DND-41 (cell line): ENCODE measurements at regions not wholly inside any gene's neighbourhood (a gene's known extent, or its start where the extent isn't known, plus 50 kb on each side); places are given as distances from the start of the nearest gene placed in this dataset.

Experiments
- ATAC-seq: fragments of 200-7000 bp; cut with Tn5 transposase; 3 replicates; pipeline ENCODE4 v1.9.1; 2021; ENCODE audit warnings: low read depth; ENCODE audit not compliant: insufficient read depth
- DNase-seq: peaks from one replicate; pipeline ENCODE4 v3.0.0-alpha.2; 2020
- H2AFZ ChIP-seq: 2 replicates; pipeline ENCODE4 v1.6.0; 2012; ENCODE audit warnings: low read depth, low read length
- H3K27ac ChIP-seq: 2 replicates; pipeline ENCODE4 v1.5.1; 2012; ENCODE audit warnings: low read length, inconsistent platforms
- H3K27me3 ChIP-seq: fragments of 200-600 bp; sonication (generic); 2 replicates; pipeline ENCODE4 v1.6.0; 2012; ENCODE audit warnings: low read length, mild to moderate bottlenecking, inconsistent platforms; ENCODE audit not compliant: insufficient read depth, poor library complexity
- H3K36me3 ChIP-seq: 2 replicates; pipeline ENCODE4 v1.5.1; 2012; ENCODE audit warnings: low read length, inconsistent platforms; ENCODE audit not compliant: insufficient read depth
- H3K4me1 ChIP-seq: 2 replicates; pipeline ENCODE4 v1.5.1; 2012; ENCODE audit warnings: mild to moderate bottlenecking, low read length; ENCODE audit not compliant: insufficient read depth
- H3K4me2 ChIP-seq: 2 replicates; pipeline ENCODE4 v1.6.0; 2012; ENCODE audit warnings: mild to moderate bottlenecking, moderate library complexity, low read length, inconsistent platforms; ENCODE audit not compliant: insufficient read depth
- H3K4me3 ChIP-seq, 2 experiments: fragments of 200-600 bp in 1 of 2; shearing (Covaris generic) in 1 of 2; 2 replicates each; pipeline ENCODE4 v1.5.1; 2012 to 2016; ENCODE audit warnings: inconsistent platforms in 2 of 2, low read length in 2 of 2, mild to moderate bottlenecking in 2 of 2, low read depth in 1 of 2, moderate library complexity in 1 of 2
- H3K79me2 ChIP-seq: 2 replicates; pipeline ENCODE4 v1.6.0; 2012; ENCODE audit warnings: low read length, inconsistent platforms; ENCODE audit not compliant: insufficient read depth
- H3K9ac ChIP-seq: 2 replicates; pipeline ENCODE4 v1.6.0; 2012; ENCODE audit warnings: low read depth, mild to moderate bottlenecking, inconsistent platforms, low read length, moderate library complexity
- H3K9me3 ChIP-seq: 2 replicates; pipeline ENCODE4 v1.5.1; 2012; ENCODE audit warnings: low read length, moderate library complexity, mild to moderate bottlenecking, inconsistent platforms; ENCODE audit not compliant: insufficient read depth, severe bottlenecking
- H4K20me1 ChIP-seq: 2 replicates; pipeline ENCODE4 v1.6.0; 2012; ENCODE audit warnings: low read length; ENCODE audit not compliant: insufficient read depth
- EZH2 ChIP-seq: IDR thresholded peaks from 3 replicates; pipeline ENCODE4 v1.6.1; 2012; ENCODE audit warnings: borderline replicate concordance, low read depth, mild to moderate bottlenecking, moderate library complexity, low read length, inconsistent platforms; ENCODE audit not compliant: severe bottlenecking
- TF ChIP-seq, protein P1 (sequence below): IDR thresholded peaks from 2 replicates; pipeline ENCODE4 v1.5.1; 2012; ENCODE audit warnings: borderline replicate concordance, low read length, moderate library complexity, mild to moderate bottlenecking; ENCODE audit not compliant: poor library complexity, severe bottlenecking; ENCODE audit errors: extremely low read depth

DNA sequence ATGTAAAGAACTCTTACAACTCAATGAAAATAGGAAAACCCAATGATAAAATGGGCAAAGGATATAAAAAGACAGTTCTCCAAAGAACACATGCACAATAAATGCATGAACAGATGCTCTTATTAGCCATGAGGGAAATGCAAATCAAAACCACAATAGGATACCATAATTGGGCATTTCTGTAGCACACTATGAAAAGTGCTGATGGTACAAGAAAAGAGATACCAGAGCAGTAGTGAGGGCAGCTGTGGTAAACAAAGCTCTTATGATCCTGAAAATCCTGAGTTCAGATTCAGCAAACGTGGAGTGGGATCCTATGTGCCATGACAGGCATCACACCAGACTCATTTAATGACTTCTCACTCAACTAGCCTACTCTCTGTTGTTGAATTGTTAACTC is 96.7 kb upstream of the SLC25A13 start:
- TF ChIP-seq EZH2, result no peak
- TF ChIP-seq, protein P1, sequence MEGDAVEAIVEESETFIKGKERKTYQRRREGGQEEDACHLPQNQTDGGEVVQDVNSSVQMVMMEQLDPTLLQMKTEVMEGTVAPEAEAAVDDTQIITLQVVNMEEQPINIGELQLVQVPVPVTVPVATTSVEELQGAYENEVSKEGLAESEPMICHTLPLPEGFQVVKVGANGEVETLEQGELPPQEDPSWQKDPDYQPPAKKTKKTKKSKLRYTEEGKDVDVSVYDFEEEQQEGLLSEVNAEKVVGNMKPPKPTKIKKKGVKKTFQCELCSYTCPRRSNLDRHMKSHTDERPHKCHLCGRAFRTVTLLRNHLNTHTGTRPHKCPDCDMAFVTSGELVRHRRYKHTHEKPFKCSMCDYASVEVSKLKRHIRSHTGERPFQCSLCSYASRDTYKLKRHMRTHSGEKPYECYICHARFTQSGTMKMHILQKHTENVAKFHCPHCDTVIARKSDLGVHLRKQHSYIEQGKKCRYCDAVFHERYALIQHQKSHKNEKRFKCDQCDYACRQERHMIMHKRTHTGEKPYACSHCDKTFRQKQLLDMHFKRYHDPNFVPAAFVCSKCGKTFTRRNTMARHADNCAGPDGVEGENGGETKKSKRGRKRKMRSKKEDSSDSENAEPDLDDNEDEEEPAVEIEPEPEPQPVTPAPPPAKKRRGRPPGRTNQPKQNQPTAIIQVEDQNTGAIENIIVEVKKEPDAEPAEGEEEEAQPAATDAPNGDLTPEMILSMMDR, result no peak
- Histone ChIP-seq H3K4me2 (no peak overlapping the region), H3K27ac (no peak overlapping the region), H3K79me2 (no peaks in the 10 kb centered on the region), H3K4me3 (no peak overlapping the region), H3K27me3 (no peaks in the 10 kb centered on the region), H3K4me1 (no peaks in the 10 kb centered on the region), H4K20me1 (no peaks in the 10 kb centered on the region), H3K9ac (no peak overlapping the region), H2AFZ (no peak overlapping the region), H3K36me3 (no peaks in the 10 kb centered on the region), H3K9me3 (no peaks in the 10 kb centered on the region)
- no peak for DNase-seq
- no peak for ATAC-seq

DNA sequence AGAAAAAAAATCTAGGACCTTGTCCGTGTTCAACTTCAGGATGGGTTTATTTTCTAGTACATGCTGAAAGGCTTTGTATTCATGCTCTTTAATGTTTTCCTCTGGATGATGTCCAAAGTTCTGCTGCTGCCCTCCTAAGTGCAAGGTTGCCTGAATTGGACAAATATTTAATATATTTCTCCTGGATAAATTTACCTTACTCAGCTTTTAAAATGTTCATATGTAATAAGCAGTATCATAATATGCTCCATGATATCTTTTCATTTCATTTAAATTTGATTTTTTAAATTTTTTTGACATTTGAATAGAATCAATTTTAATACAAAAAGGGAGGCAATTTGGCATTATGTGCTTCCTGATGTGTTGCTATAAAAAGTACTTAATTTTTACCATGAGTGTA is 95.9 kb upstream of the SLC25A13 start:
- Histone ChIP-seq H3K36me3 (no peaks in the 10 kb centered on the region), H4K20me1 (no peaks in the 10 kb centered on the region), H3K9ac (no peak overlapping the region), H3K4me3 (no peak overlapping the region), H3K27me3 (no peaks in the 10 kb centered on the region), H3K4me1 (no peaks in the 10 kb centered on the region), H2AFZ (no peak overlapping the region), H3K79me2 (no peaks in the 10 kb centered on the region), H3K9me3 (no peaks in the 10 kb centered on the region), H3K4me2 (no peak overlapping the region), H3K27ac (no peak overlapping the region)
- no peak for ATAC-seq
- TF ChIP-seq, protein P1, result no peak
- no peak for TF ChIP-seq EZH2
- DNase-seq, result no peak

DNA sequence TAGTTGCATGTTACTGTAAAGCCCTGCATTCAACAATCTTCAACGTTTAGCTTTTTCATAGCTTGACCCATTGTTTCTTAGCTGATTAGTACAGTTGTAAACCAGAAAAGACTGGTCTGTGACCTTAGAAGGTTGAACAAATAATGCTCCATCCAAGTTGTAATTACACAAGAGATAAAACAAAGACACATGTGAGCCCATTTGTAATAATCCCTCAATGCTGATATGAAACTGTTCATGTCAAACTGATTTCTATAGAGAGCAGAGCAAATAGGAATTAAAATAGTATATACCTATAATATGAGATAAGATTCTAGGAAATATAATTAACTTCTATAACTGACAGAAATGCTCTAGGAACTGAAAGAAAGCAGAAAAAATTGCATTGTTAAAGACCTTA is 94.7 kb upstream of the SLC25A13 start:
- H3K79me2 ChIP-seq, result no peaks in the 10 kb centered on the region
- no peak for DNase-seq
- no peak overlapping the region for H3K4me3 ChIP-seq
- no peaks in the 10 kb centered on the region for H3K27me3 ChIP-seq
- H3K4me1 ChIP-seq, result no peaks in the 10 kb centered on the region
- no peak for ATAC-seq
- no peak for TF ChIP-seq EZH2
- TF ChIP-seq, protein P1, result no peak
- no peak overlapping the region for H3K4me2 ChIP-seq
- H3K36me3 ChIP-seq, result no peaks in the 10 kb centered on the region
- no peak overlapping the region for H3K9ac ChIP-seq
- no peak overlapping the region for H3K27ac ChIP-seq
- H2AFZ ChIP-seq, result no peak overlapping the region
- no peaks in the 10 kb centered on the region for H3K9me3 ChIP-seq
- H4K20me1 ChIP-seq, result no peaks in the 10 kb centered on the region

DNA sequence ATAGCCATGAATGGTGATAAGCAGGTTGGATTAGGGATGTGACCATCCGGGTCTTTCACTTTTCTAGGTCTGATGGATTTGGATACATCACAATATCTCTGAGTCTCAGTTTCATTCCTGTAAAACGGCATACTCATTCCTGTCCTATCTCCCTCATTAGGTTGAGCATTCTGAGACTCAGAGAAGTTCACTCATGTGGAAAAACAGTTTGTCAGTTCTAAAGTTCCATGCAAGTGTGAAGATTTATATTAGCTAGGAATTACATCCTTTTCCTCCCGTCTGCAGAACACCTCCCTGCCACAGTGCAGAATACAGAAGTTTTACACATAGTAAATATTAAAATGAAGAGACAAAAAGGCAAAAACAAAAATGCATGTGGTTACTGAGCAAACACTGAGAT is 94.2 kb upstream of the SLC25A13 start:
- H3K4me2 ChIP-seq, result no peak overlapping the region
- H3K9me3 ChIP-seq, result no peaks in the 10 kb centered on the region
- H3K27ac ChIP-seq, result no peak overlapping the region
- H3K79me2 ChIP-seq, result no peaks in the 10 kb centered on the region
- no peak for DNase-seq
- no peak overlapping the region for H3K4me3 ChIP-seq
- no peaks in the 10 kb centered on the region for H3K36me3 ChIP-seq
- TF ChIP-seq EZH2, result no peak
- TF ChIP-seq, protein P1, result no peak
- no peaks in the 10 kb centered on the region for H3K4me1 ChIP-seq
- no peak overlapping the region for H2AFZ ChIP-seq
- no peaks in the 10 kb centered on the region for H4K20me1 ChIP-seq
- no peak for ATAC-seq
- H3K9ac ChIP-seq, result no peak overlapping the region
- H3K27me3 ChIP-seq, result no peaks in the 10 kb centered on the region
